ENCODE measurements at regions not wholly inside any gene's neighbourhood (a gene's known extent, or its start where the extent isn't known, plus 50 kb on each side); places are given as distances from the start of the nearest gene placed in this dataset.

DNA sequence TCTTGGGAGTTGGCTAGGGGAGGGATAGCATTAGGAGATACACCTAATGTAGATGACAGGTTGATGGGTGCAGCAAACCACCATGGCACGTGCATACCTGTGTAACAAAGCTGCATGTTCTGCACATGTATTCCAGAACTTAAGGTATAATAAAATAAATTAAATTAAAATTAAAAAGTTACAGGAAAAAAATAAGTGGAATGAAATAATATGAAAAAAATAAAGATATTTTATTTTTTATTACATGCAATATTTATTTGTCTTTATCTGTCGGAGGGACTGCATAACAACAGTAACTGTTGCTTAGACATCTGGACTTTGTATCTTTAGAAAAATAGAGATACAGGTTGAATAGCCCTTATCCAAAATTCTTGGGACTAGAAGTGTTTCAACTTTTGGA, 597.4 kb upstream of the CCDC179 start:
- intact Hi-C loops (cut with micrococcal nuclease; ENCODE audit: unreplicated experiment): no loop called here
- TF ChIP-seq, protein P1, sequence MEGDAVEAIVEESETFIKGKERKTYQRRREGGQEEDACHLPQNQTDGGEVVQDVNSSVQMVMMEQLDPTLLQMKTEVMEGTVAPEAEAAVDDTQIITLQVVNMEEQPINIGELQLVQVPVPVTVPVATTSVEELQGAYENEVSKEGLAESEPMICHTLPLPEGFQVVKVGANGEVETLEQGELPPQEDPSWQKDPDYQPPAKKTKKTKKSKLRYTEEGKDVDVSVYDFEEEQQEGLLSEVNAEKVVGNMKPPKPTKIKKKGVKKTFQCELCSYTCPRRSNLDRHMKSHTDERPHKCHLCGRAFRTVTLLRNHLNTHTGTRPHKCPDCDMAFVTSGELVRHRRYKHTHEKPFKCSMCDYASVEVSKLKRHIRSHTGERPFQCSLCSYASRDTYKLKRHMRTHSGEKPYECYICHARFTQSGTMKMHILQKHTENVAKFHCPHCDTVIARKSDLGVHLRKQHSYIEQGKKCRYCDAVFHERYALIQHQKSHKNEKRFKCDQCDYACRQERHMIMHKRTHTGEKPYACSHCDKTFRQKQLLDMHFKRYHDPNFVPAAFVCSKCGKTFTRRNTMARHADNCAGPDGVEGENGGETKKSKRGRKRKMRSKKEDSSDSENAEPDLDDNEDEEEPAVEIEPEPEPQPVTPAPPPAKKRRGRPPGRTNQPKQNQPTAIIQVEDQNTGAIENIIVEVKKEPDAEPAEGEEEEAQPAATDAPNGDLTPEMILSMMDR (conservative IDR thresholded peaks at IDR 0.05): no peak
- no peak for TF ChIP-seq EZH2 (IDR thresholded peaks at IDR 0.05; ENCODE audit: low read depth)
- Histone ChIP-seq H3K4me1 (replicated peaks; ENCODE audit: insufficient read depth) (no peaks in the 10 kb centered on the region), H3K4me3 (no peak overlapping the region), H3F3A (ENCODE audit: insufficient read depth, low read depth) (no peaks in the 10 kb centered on the region), H2AFZ (no peak overlapping the region), H3K9me3 (ENCODE audit: insufficient read depth, low read depth) (no peaks in the 10 kb centered on the region), H3K4me2 (no peak overlapping the region), H3K9me2 (ENCODE audit: insufficient read depth) (no peaks in the 10 kb centered on the region), H3K27ac (no peak overlapping the region), H3K36me3 (ENCODE audit: low read depth) (no peaks in the 10 kb centered on the region), H4K20me1 (ENCODE audit: insufficient read depth) (no peaks in the 10 kb centered on the region), H3K79me2 (ENCODE audit: low read depth) (no peaks in the 10 kb centered on the region), H3K27me3 (ENCODE audit: insufficient read depth, low read depth) (no peaks in the 10 kb centered on the region)
- ChIA-PET POLR2A (ENCODE audit: unreplicated experiment) (no interaction called here), CTCF (no interaction called here)
- no TSS peak for BruUV-seq (replicated peaks)
- no peak for DNase-seq

DNA sequence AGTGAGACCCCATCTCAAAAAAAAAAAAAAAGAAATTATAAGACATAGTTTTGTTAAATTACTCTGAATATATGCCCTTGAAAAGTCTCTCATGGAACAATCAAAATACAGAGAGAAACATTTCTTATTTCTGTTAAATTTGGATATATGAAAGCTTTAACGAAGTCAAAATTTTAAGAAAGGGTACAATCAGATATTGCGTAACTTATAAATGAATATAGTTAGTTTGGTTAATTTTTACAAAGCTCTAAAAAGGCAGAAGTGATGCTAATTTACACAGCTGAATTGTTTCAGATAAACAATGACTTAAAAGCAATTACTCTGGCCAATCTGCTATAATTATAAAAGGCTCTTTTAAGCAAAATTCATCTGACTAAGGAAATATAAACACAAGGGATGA, 611.6 kb upstream of the CCDC179 start:
- H3K79me2 ChIP-seq (ENCODE audit: low read depth): no peaks in the 10 kb centered on the region

DNA sequence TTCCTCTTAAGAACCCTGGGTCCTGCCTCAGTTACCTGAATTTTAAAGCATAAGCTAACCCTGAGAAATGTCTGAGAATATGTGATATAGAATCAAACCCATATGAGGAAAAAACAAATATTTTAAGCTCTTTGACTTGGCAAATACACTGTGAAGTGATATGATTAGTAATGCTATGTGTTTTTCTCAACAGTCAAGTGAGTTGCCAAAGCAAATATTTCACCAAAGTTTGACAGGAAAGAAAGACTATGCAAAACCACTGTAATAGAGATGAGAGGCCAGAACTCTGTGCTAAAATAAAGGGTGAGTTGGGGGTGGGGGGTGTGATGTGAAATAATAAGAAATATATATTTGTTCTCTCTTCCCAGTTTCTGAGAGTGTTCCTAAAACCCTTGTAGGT, 613.5 kb upstream of the CCDC179 start:
- ChIA-PET CTCF (no interaction called here), POLR2A (ENCODE audit: unreplicated experiment) (no interaction called here)
- no peak for TF ChIP-seq EZH2 (IDR thresholded peaks at IDR 0.05; ENCODE audit: low read depth)
- TF ChIP-seq, protein P1 (conservative IDR thresholded peaks at IDR 0.05): no peak
- H3K9me3 ChIP-seq (ENCODE audit: insufficient read depth, low read depth): no peaks in the 10 kb centered on the region
- H4K20me1 ChIP-seq (ENCODE audit: insufficient read depth): peaks cover 3% of the 10 kb centered on the region; the same call in 1 of the 2 replicates
- H2AFZ ChIP-seq: no peak overlapping the region
- no peak overlapping the region for H3K4me2 ChIP-seq
- BruUV-seq (replicated peaks): no TSS peak
- H3K27ac ChIP-seq: no peak overlapping the region
- DNase-seq: no peak
- H3K36me3 ChIP-seq (ENCODE audit: low read depth): no peaks in the 10 kb centered on the region
- H3K4me3 ChIP-seq: no peak overlapping the region
- H3F3A ChIP-seq (ENCODE audit: insufficient read depth, low read depth): no peaks in the 10 kb centered on the region
- H3K9me2 ChIP-seq (ENCODE audit: insufficient read depth): no peaks in the 10 kb centered on the region
- H3K79me2 ChIP-seq (ENCODE audit: low read depth): no peaks in the 10 kb centered on the region
- intact Hi-C loops (cut with micrococcal nuclease; ENCODE audit: unreplicated experiment): no loop called here
- no peaks in the 10 kb centered on the region for H3K27me3 ChIP-seq (ENCODE audit: insufficient read depth, low read depth)
- H3K4me1 ChIP-seq (replicated peaks; ENCODE audit: insufficient read depth): no peaks in the 10 kb centered on the region

More for the DNA sequence above, 611.6 kb upstream of the CCDC179 start:
- intact Hi-C loops (cut with micrococcal nuclease; ENCODE audit: unreplicated experiment): no loop called here
- peaks cover 3% of the 10 kb centered on the region; the same call in 1 of the 2 replicates for H4K20me1 ChIP-seq (ENCODE audit: insufficient read depth)
- H3K9me3 ChIP-seq (ENCODE audit: insufficient read depth, low read depth): no peaks in the 10 kb centered on the region
- no peak overlapping the region for H3K4me3 ChIP-seq
- H2AFZ ChIP-seq: no peak overlapping the region
- no peak for DNase-seq
- H3K27ac ChIP-seq: no peak overlapping the region
- POLR2A ChIA-PET (ENCODE audit: unreplicated experiment): no interaction called here
- CTCF ChIA-PET: no interaction called here
- H3K27me3 ChIP-seq (ENCODE audit: insufficient read depth, low read depth): no peaks in the 10 kb centered on the region
- no peaks in the 10 kb centered on the region for H3K36me3 ChIP-seq (ENCODE audit: low read depth)
- no peak overlapping the region for H3K4me2 ChIP-seq
- TF ChIP-seq, protein P1 (conservative IDR thresholded peaks at IDR 0.05): no peak
- no peak for TF ChIP-seq EZH2 (IDR thresholded peaks at IDR 0.05; ENCODE audit: low read depth)
- no TSS peak for BruUV-seq (replicated peaks)
- no peaks in the 10 kb centered on the region for H3K4me1 ChIP-seq (replicated peaks; ENCODE audit: insufficient read depth)
- H3F3A ChIP-seq (ENCODE audit: insufficient read depth, low read depth): no peaks in the 10 kb centered on the region
- H3K9me2 ChIP-seq (ENCODE audit: insufficient read depth): no peaks in the 10 kb centered on the region

Data from PC-9 (cell line).